Keratinocyte (primary cell): ENCODE measurements at regions not wholly inside any gene's neighbourhood (a gene's known extent, or its start where the extent isn't known, plus 50 kb on each side); places are given as distances from the start of the nearest gene placed in this dataset.

Experiments
- DNase-seq: peaks from one replicate; pipeline ENCODE4 v3.0.0-alpha.2; 2011; ENCODE audit warnings: low read depth, missing footprints, low spot score
- FAIRE-seq: peaks from 2 replicates; lab custom pipeline; 2011; peaks lifted over from hg19 to GRCh38; lab: Jason Lieb, UNC
- H2AFZ ChIP-seq: 2 replicates; pipeline ENCODE4 v1.6.0; 2012; ENCODE audit warnings: low read length, control low read depth, inconsistent platforms; ENCODE audit not compliant: control insufficient read depth
- H3K27ac ChIP-seq: 2 replicates; pipeline ENCODE4 v1.5.1; 2011; ENCODE audit warnings: low read length; ENCODE audit not compliant: control insufficient read depth, insufficient read depth
- H3K27me3 ChIP-seq: 3 replicates; pipeline ENCODE4 v1.6.0; 2011; ENCODE audit warnings: low read length; ENCODE audit not compliant: control insufficient read depth, insufficient read depth; ENCODE audit errors: extremely low read depth
- H3K36me3 ChIP-seq, 2 experiments: 2 replicates in 1 of 2; 3 replicates in 1 of 2; pipeline ENCODE4 v1.5.1; 2011; ENCODE audit warnings: low read length in 2 of 2, mild to moderate bottlenecking in 1 of 2; ENCODE audit not compliant: control insufficient read depth in 2 of 2, insufficient read depth in 2 of 2; ENCODE audit errors: extremely low read depth in 1 of 2
- H3K4me1 ChIP-seq: 3 replicates; pipeline ENCODE4 v1.5.1; 2011; ENCODE audit warnings: low read length; ENCODE audit not compliant: control insufficient read depth, insufficient read depth; ENCODE audit errors: extremely low read depth
- H3K4me2 ChIP-seq: 3 replicates; pipeline ENCODE4 v1.6.0; 2011; ENCODE audit warnings: low read depth, low read length; ENCODE audit not compliant: control insufficient read depth, insufficient read depth; ENCODE audit errors: extremely low read depth
- H3K4me3 ChIP-seq, 3 experiments: fragments of 200-600 bp in 1 of 3; sonication (generic) in 1 of 3; 2 replicates in 2 of 3; 3 replicates in 1 of 3; pipeline ENCODE4 v1.5.1; 2011 to 2016; ENCODE audit warnings: low read length in 3 of 3, mild to moderate bottlenecking in 3 of 3, control low read depth in 2 of 3, inconsistent platforms in 1 of 3, low read depth in 1 of 3, mixed read lengths in 1 of 3, mixed run types in 1 of 3, moderate library complexity in 1 of 3; ENCODE audit not compliant: control insufficient read depth in 2 of 3, insufficient read depth in 2 of 3; ENCODE audit errors: extremely low read depth in 1 of 3
- H3K79me2 ChIP-seq: 2 replicates; pipeline ENCODE4 v1.6.0; 2012; ENCODE audit warnings: low read length; ENCODE audit not compliant: control insufficient read depth, insufficient read depth
- H3K9ac ChIP-seq: 3 replicates; pipeline ENCODE4 v1.6.0; 2011; ENCODE audit warnings: low read length; ENCODE audit not compliant: control insufficient read depth, insufficient read depth; ENCODE audit errors: extremely low read depth
- H3K9me1 ChIP-seq: 3 replicates; pipeline ENCODE4 v1.6.0; 2011; ENCODE audit warnings: low read length; ENCODE audit not compliant: control insufficient read depth, insufficient read depth; ENCODE audit errors: extremely low read depth
- H3K9me3 ChIP-seq: 2 replicates; pipeline ENCODE4 v1.5.1; 2012; ENCODE audit warnings: low read depth, low read length; ENCODE audit not compliant: control insufficient read depth
- H4K20me1 ChIP-seq: 3 replicates; pipeline ENCODE4 v1.6.0; 2011; ENCODE audit warnings: low read length; ENCODE audit not compliant: control insufficient read depth, insufficient read depth; ENCODE audit errors: extremely low read depth
- CTCF ChIP-seq, 3 experiments: IDR thresholded peaks in 1 of 3; conservative IDR thresholded peaks in 1 of 3; optimal IDR thresholded peaks in 1 of 3; 2 replicates in 2 of 3; 3 replicates in 1 of 3; pipeline versions ENCODE3 to v1.5.1; 2011; ENCODE audit warnings: low read length in 3 of 3, mild to moderate bottlenecking in 3 of 3, moderate library complexity in 2 of 3, control low read depth in 1 of 3, inconsistent platforms in 1 of 3; ENCODE audit not compliant: insufficient read depth in 2 of 3; ENCODE audit errors: extremely low read depth in 1 of 3
- EZH2 ChIP-seq: IDR thresholded peaks from one replicate; pipeline ENCODE4 v1.6.1; 2012; ENCODE audit warnings: inconsistent platforms, mild to moderate bottlenecking, low read length, moderate library complexity
- dilution Hi-C: fragments of 300-500 bp; cut with MboI; formaldehyde crosslinking; loops from one replicate; pipeline ENCODE4 v1.7.0; 2020; ENCODE audit warnings: low sequenced_read_pairs; ENCODE audit not compliant: extremely low pct_ligation_motif_present

GRCh38 chr6:62345962-62346689, 60.1 kb upstream of the KHDRBS2 start:
- no peak for TF ChIP-seq EZH2
- TF ChIP-seq CTCF (optimal IDR thresholded peaks at IDR 0.05 in 1 of 3, IDR thresholded peaks at IDR 0.05 in 1 of 3, conservative IDR thresholded peaks at IDR 0.05 in 1 of 3; ENCODE audit: extremely low read depth in 1 of 3, insufficient read depth in 2 of 3, low read length in 3 of 3) = no peak
- Histone ChIP-seq H3K4me3 (no peak overlapping the region), H4K20me1 (no peaks in the 10 kb centered on the region), H3K4me2 (no peak overlapping the region), H3K9me1 (no peaks in the 10 kb centered on the region), H3K27me3 (no peaks in the 10 kb centered on the region), H3K9me3 (no peaks in the 10 kb centered on the region), H3K36me3 (no peaks in the 10 kb centered on the region), H3K9ac (no peak overlapping the region), H2AFZ (no peak overlapping the region), H3K4me1 (no peaks in the 10 kb centered on the region), H3K79me2 (no peaks in the 10 kb centered on the region), H3K27ac (no peak overlapping the region)
- DNase-seq (no peak), FAIRE-seq (no peak)
- dilution Hi-C loops = no loop called here

GRCh38 chr6:62345446-62345845, 59.4 kb upstream of the KHDRBS2 start:
- no peak for FAIRE-seq
- Histone ChIP-seq H3K4me1 (no peaks in the 10 kb centered on the region), H3K9ac (no peak overlapping the region), H3K27me3 (no peaks in the 10 kb centered on the region), H2AFZ (no peak overlapping the region), H3K79me2 (no peaks in the 10 kb centered on the region), H3K27ac (no peak overlapping the region), H3K9me3 (no peaks in the 10 kb centered on the region), H4K20me1 (no peaks in the 10 kb centered on the region), H3K4me3 (no peak overlapping the region), H3K36me3 (no peaks in the 10 kb centered on the region), H3K9me1 (no peaks in the 10 kb centered on the region), H3K4me2 (no peak overlapping the region)
- no peak for TF ChIP-seq EZH2
- no peak for TF ChIP-seq CTCF (optimal IDR thresholded peaks at IDR 0.05 in 1 of 3, IDR thresholded peaks at IDR 0.05 in 1 of 3, conservative IDR thresholded peaks at IDR 0.05 in 1 of 3; ENCODE audit: extremely low read depth in 1 of 3, insufficient read depth in 2 of 3, low read length in 3 of 3)
- dilution Hi-C loops = no loop called here
- DNase-seq = no peak
